Kidney epithelial cell (primary cell): ENCODE measurements at regions not wholly inside any gene's neighbourhood (a gene's known extent, or its start where the extent isn't known, plus 50 kb on each side); places are given as distances from the start of the nearest gene placed in this dataset.

Experiments
- DNase-seq: peaks from one replicate; pipeline ENCODE4 v3.0.0-alpha.2; 2010; ENCODE audit warnings: low read depth
- H3K27me3 ChIP-seq: 2 replicates; pipeline ENCODE4 v1.6.0; 2011; ENCODE audit warnings: low read length; ENCODE audit not compliant: control insufficient read depth, insufficient read depth
- H3K36me3 ChIP-seq: 2 replicates; pipeline ENCODE4 v1.5.1; 2011; ENCODE audit warnings: low read length; ENCODE audit not compliant: control insufficient read depth, insufficient read depth
- H3K4me3 ChIP-seq: 2 replicates; pipeline ENCODE4 v1.5.1; 2011; ENCODE audit warnings: low read depth, mild to moderate bottlenecking, control low read depth, low read length
- TF ChIP-seq, protein P1 (sequence below): IDR thresholded peaks from 2 replicates; pipeline ENCODE4 v1.5.1; 2011; ENCODE audit warnings: mild to moderate bottlenecking, moderate library complexity, low read length, control low read depth, inconsistent platforms; ENCODE audit not compliant: insufficient read depth, poor library complexity, severe bottlenecking

DNA sequence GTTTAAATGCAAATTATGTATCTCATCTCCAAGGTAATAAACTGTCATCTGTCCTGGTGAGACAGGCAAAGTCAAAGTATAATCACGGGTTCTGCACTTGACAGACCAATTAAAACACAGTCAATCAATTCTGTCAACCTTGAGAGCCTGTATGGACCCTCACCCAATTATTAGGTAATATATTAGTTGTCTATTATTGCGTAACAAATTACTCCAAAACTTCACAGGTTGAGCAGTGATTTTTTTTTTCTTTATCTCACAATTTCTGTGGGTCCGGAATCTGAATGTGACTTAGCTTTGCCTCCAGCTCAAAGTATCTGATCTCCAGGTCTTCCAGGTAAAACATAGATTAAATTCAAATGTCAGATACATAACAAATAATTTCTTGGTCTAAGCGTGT, 707.4 kb upstream of the ARGLU1 start:
- H3K36me3 ChIP-seq, result no peaks in the 10 kb centered on the region
- no peaks in the 10 kb centered on the region for H3K27me3 ChIP-seq
- no peak overlapping the region for H3K4me3 ChIP-seq
- no peak for DNase-seq
- TF ChIP-seq, protein P1, sequence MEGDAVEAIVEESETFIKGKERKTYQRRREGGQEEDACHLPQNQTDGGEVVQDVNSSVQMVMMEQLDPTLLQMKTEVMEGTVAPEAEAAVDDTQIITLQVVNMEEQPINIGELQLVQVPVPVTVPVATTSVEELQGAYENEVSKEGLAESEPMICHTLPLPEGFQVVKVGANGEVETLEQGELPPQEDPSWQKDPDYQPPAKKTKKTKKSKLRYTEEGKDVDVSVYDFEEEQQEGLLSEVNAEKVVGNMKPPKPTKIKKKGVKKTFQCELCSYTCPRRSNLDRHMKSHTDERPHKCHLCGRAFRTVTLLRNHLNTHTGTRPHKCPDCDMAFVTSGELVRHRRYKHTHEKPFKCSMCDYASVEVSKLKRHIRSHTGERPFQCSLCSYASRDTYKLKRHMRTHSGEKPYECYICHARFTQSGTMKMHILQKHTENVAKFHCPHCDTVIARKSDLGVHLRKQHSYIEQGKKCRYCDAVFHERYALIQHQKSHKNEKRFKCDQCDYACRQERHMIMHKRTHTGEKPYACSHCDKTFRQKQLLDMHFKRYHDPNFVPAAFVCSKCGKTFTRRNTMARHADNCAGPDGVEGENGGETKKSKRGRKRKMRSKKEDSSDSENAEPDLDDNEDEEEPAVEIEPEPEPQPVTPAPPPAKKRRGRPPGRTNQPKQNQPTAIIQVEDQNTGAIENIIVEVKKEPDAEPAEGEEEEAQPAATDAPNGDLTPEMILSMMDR, result no peak

DNA sequence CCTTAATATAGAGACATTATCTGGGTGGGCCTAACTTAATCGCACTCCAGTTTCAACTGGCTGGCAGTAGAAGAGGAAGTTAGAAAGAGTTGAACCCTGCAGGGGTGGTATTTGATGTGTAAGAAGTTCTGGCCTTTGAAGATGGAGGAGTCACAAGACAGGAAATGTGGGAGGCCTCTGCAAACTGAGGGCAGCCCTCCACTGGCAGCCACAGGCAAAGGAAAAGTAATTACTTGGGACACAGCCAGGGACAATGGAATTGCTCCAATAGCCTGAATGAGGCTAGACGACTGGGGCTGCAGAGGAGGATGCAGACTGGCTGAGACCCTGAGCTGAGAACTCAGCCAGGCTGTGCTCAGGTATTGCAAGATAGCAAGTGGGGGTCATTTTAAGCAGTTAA, 703.3 kb upstream of the ARGLU1 start:
- no peaks in the 10 kb centered on the region for H3K27me3 ChIP-seq
- H3K4me3 ChIP-seq, result no peak overlapping the region
- peak; percentile 7 for DNase-seq
- TF ChIP-seq, protein P1, result no peak
- H3K36me3 ChIP-seq, result no peaks in the 10 kb centered on the region

DNA sequence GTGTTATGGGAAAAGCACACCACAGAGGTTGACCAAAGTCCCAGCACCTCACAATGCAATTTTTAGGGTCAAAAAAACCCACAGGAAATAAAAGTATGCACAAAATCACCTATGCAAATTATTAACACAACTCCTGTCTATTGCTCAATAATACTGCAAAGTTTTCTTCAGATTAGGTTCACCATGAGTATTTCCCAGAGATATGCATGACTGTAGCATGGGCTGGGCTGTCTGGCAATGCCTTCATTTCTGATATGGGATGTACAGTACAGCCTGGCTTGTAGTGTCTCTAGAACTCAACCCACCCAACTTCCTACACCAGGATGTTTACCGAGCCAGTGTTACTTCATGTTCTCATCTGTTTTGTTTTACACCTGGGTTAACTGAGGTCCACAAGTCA, 698.7 kb upstream of the ARGLU1 start:
- Histone ChIP-seq H3K4me3 (no peak overlapping the region), H3K27me3 (no peaks in the 10 kb centered on the region), H3K36me3 (no peaks in the 10 kb centered on the region)
- TF ChIP-seq, protein P1, result no peak
- no peak for DNase-seq

DNA sequence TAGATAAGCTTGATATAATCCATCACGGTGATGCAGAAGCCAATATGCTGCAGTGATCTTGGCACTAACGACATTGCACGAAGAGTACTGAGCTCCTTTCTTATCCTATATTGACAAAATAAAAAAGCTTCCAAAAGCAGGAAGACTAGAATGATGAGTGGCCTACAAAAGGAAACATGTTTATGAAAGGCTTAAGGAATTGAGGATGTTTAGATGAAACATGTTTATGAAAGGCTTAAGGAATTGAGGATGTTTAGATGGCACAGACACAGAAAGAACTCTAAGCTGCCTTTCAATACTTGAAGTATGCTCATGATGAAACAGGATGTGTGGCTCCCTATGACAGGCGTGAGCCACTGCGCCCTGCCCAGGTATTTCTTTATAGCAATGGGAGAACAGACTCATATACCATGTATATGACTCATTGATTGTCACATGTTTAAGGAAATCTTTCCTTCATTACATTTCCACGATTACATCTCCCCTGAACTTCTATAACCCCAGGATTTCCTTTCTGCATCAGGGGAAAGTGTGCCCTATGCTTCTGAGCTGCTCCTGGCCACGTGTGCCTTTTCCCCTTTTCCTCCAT, 690.8 kb upstream of the ARGLU1 start:
- no peak overlapping the region for H3K4me3 ChIP-seq
- TF ChIP-seq, protein P1, result no peak
- H3K27me3 ChIP-seq, result no peaks in the 10 kb centered on the region
- no peak for DNase-seq
- H3K36me3 ChIP-seq, result no peaks in the 10 kb centered on the region

DNA sequence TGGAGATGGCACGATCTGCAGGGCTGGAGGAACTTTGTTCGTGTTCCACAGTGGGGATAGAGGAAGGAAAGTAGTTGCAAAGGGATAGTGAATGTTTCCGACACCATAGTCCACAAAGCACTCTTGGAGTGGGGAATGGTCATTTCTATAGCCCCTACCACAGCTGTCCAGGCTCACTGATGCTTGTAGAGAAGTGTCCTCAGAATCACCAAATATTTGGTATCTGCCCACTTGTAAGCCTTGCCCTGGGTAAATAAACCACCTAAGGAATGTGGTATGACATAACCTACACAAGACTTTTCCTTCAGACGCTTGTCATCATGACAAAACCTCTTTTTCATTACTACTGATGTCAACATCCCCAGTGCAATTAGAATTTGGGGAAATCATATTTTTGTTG, 686.5 kb upstream of the ARGLU1 start:
- Histone ChIP-seq H3K4me3 (no peak overlapping the region), H3K36me3 (no peaks in the 10 kb centered on the region), H3K27me3 (no peaks in the 10 kb centered on the region)
- no peak for DNase-seq
- TF ChIP-seq, protein P1, result no peak

DNA sequence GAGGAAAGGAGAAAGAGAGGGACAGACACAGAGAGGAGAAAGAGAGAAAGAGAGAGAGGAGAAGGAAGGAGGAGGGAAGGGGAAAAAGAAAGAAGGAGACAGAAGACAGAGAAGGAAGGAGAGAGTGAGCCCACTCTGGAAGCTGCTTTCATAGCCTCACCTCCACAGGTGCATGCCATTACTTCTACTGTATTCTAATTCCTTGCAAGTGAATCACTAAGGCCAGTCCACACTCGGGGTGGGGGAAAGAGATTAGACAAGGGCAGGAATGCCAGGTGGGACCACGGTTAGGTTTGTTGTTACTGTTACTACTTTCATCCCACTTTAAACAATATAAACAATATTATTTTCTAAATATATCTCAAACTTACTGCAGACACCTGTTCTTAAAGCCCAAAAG, 684.5 kb upstream of the ARGLU1 start:
- TF ChIP-seq, protein P1, result no peak
- Histone ChIP-seq H3K4me3 (no peak overlapping the region), H3K27me3 (no peaks in the 10 kb centered on the region), H3K36me3 (no peaks in the 10 kb centered on the region)
- no peak for DNase-seq
